Esophagus squamous epithelium (tissue), 5 donors: ENCODE measurements at regions not wholly inside any gene's neighbourhood (a gene's known extent, or its start where the extent isn't known, plus 50 kb on each side); places are given as distances from the start of the nearest gene placed in this dataset.
A peak's percentile ranks its signal among the peaks of the same experiment; 100 is the strongest.
"Not testable (repeated sequence)": the region's sequence is repeated elsewhere in the genome, so short reads cannot be mapped to it uniquely, and the experiment has no call there.

Source experiments
- DNase-seq: peaks from one replicate; lab custom pipeline; 2025; lab: John Stamatoyannopoulos, UW
- H3K27ac ChIP-seq, 4 donors: fragments of 200-600 bp; sonication (generic); one replicate each; pipeline ENCODE4 v1.5.1; 2016 to 2019; ENCODE audit warnings: mild to moderate bottlenecking in 1 of 4
- H3K27me3 ChIP-seq, 4 donors: fragments of 200-600 bp; sonication (generic); 1 replicate in 3 of 4; 2 replicates in 1 of 4; pipeline versions ENCODE4 v1.5.1 to v1.6.0; 2017 to 2021; ENCODE audit warnings: antibody characterized with exemption in 1 of 4
- H3K36me3 ChIP-seq, 3 donors: fragments of 200-600 bp; sonication (generic); one replicate each; pipeline ENCODE4 v1.5.1; 2016 to 2019
- H3K4me1 ChIP-seq, 3 donors: fragments of 200-600 bp; sonication (generic); one replicate each; pipeline ENCODE4 v1.5.1; 2017 to 2019
- H3K4me3 ChIP-seq, 4 donors: fragments of 200-600 bp; sonication (generic); 1 replicate in 3 of 4; 2 replicates in 1 of 4; pipeline ENCODE4 v1.5.1; 2016 to 2019; ENCODE audit warnings: mild to moderate bottlenecking in 2 of 4, moderate library complexity in 1 of 4
- H3K9me3 ChIP-seq, 3 donors: fragments of 200-600 bp; sonication (generic); one replicate each; pipeline ENCODE4 v1.5.1; 2016 to 2019
- POLR2A ChIP-seq, 4 donors: fragments of 450-650 bp; IDR thresholded peaks; one replicate each; pipeline ENCODE4 v1.6.1; 2017; ENCODE audit warnings: antibody characterized with exemption in 4 of 4, mild to moderate bottlenecking in 4 of 4, moderate library complexity in 3 of 4
- WGBS, 2 donors: methylation state at CpG; one replicate each; pipeline ENCODE4 v1.1.5; 2018; 5-methylcytosine and 5-hydroxymethylcytosine counted together
- intact Hi-C: fragments of 100-400 bp; cut with DNase I; formaldehyde crosslinking; loops from one replicate; pipeline ENCODE4 v1.15.0; 2022
- TF ChIP-seq, protein P1 (sequence below), 6 experiments: fragments of 450-650 bp in 4 of 6; fragments of 200-600 bp in 2 of 6; sonication (generic) in 2 of 6; IDR thresholded peaks; one replicate each; pipeline ENCODE4 v1.5.1; 2016 to 2019; ENCODE audit warnings: antibody characterized with exemption in 6 of 6, mild to moderate bottlenecking in 4 of 6, moderate library complexity in 4 of 6
- donor health status: DM: yes; HTN: yes; CAD: no.

DNA sequence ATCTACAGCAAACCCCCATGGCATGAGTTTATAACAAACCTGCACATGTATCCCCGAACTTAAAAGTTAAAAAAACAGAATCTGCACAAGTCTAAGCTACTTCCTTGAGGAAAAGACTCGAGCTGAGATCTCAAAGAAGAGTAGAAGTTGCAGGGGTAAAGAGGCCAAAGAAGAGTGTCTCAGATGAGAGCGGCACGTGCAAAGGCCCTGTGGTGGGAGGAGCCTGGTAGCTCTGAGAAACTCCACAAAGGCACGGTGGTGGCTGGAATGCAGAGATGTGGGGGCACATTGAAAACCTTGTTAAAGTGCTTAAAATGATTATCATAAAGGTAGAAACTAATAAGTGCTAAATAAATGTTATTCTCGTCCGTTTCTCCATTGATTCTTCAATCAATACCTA lies 103.2 kb upstream of the GRK3 start:
- Histone ChIP-seq H3K4me1 (no peaks in the 10 kb centered on the region), H3K27me3 (no peaks in the 10 kb centered on the region), H3K36me3 (peaks cover 6 to 53% (median 14%) of the 10 kb centered on the region in 3 donors), H3K4me3 (no peak overlapping the region), H3K27ac (no peak overlapping the region), H3K9me3 (no peaks in the 10 kb centered on the region)
- intact Hi-C loops, result loop anchor here (5.0 kb wide), 2 partner anchors 241 to 311 kb away; no protein-coding TSS in a partner anchor
- TF ChIP-seq, protein P1, sequence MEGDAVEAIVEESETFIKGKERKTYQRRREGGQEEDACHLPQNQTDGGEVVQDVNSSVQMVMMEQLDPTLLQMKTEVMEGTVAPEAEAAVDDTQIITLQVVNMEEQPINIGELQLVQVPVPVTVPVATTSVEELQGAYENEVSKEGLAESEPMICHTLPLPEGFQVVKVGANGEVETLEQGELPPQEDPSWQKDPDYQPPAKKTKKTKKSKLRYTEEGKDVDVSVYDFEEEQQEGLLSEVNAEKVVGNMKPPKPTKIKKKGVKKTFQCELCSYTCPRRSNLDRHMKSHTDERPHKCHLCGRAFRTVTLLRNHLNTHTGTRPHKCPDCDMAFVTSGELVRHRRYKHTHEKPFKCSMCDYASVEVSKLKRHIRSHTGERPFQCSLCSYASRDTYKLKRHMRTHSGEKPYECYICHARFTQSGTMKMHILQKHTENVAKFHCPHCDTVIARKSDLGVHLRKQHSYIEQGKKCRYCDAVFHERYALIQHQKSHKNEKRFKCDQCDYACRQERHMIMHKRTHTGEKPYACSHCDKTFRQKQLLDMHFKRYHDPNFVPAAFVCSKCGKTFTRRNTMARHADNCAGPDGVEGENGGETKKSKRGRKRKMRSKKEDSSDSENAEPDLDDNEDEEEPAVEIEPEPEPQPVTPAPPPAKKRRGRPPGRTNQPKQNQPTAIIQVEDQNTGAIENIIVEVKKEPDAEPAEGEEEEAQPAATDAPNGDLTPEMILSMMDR (IDR thresholded peaks at IDR 0.05), result no peak
- no peak for TF ChIP-seq POLR2A (IDR thresholded peaks at IDR 0.05)
- 86 to 87% methylated on average over 7 of the region's 7 CpGs for WGBS, 2 donors
- DNase-seq, result no peak

DNA sequence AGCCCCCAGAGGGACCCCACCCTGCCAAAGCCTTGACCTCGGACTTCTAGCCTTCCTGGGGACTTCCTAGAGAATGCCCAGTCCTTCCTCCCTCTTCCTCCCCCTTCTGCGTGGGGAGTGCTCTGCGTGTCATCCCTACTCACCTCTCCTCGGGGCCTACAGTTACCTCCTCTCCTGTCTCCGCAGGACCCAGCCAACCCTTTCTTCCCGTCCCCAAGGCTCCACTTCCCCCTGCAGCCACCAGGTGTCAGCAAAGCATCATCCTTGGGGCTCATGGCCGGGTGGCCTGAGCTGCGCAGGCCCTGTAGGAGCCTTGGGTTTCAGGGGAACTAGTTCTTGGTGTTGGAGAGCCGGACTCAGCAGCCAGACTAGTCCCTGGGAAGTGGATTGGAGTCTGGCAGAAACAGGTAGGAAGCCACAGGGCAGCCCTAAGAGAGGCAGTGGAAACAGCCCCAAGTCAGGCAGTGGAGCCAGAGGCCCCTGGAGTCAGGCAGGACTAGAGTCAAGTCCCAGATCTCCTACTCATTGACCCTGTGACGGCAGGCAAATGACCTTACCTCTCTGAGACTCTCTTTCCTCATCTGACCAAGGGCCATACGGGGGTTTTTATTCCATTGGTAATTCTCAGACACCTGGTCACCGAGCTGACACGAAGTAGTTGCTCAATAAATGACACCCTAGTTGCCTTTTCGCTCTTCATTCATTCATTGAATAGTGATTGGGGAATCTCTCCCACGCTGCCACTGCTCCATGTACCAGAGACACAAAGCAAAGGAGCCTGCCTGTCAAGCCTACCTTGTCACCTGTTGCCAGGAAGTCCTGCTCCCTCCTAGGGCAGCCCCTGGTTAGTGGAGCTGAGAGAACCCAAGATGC lies 101.8 kb upstream of the GRK3 start:
- not testable (repeated sequence) for H3K9me3 ChIP-seq, H3K27ac ChIP-seq, DNase-seq, H3K4me1 ChIP-seq, H3K4me3 ChIP-seq, H3K27me3 ChIP-seq
- intact Hi-C loops, result loop anchor here (5.0 kb wide), 2 partner anchors 240 to 310 kb away; no protein-coding TSS in a partner anchor
- H3K36me3 ChIP-seq, result peaks cover 6 to 50% (median 14%) of the 10 kb centered on the region in 3 donors
- TF ChIP-seq, protein P1 (IDR thresholded peaks at IDR 0.05), result peak; percentile 92 to 98 (median 97)
- WGBS, 2 donors, result 15 to 51% methylated on average over 5 to 11 of the region's 15 CpGs

DNA sequence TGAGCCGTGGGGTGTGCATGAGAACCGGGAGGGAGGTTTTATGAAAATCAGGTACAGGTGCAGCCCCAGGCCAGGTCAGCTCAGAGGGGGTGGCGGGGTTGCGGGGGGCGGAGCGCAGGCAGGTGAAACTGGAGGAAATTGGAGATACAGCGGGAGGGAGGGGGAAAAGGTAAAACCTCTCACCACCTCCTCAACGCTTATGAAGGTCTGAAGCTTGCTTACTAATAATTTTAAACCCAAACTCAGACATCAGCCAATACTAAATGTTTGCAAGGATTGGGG lies 101.2 kb upstream of the GRK3 start:
- WGBS, 2 donors, result 84 to 85% methylated on average over 6 to 7 of the region's 8 CpGs

DNA sequence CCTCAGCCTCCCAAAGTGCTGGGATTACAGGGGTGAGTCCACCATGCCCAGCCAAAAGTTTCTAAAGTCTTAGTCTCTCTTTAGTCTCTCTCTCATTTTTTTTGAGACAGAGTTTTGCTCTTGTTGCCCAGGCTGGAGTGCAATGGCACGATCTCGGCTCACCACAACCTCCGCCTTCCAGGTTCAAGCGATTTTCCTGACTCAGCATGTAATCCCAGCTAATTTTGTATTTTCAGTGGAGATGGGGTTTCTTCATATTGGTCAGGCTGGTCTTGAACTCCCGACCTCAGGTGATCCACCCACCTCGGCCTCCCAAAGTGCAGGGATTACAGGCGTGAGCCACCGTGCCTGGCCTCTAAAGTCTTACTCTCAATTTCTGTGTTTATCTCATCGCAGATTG lies 100.1 kb upstream of the GRK3 start:
- whole genome bisulfite sequencing, 2 donors, result 92% methylated on average over 9 of the region's 9 CpGs
- DNase-seq, H3K4me1 ChIP-seq, H3K27me3 ChIP-seq, H3K27ac ChIP-seq, H3K4me3 ChIP-seq, H3K9me3 ChIP-seq: not testable (repeated sequence)
- H3K36me3 ChIP-seq, result peaks cover 6 to 35% (median 6%) of the 10 kb centered on the region in 3 donors
- intact Hi-C loops, result loop anchor here (5.0 kb wide), 2 partner anchors 238 to 308 kb away; no protein-coding TSS in a partner anchor

More for the DNA sequence above, 101.2 kb upstream of the GRK3 start:
- not testable (repeated sequence) for H3K27ac ChIP-seq, H3K9me3 ChIP-seq, DNase-seq, H3K4me1 ChIP-seq, H3K4me3 ChIP-seq, H3K27me3 ChIP-seq
- intact Hi-C loops, result loop anchor here (5.0 kb wide), 2 partner anchors 239 to 309 kb away; no protein-coding TSS in a partner anchor
- H3K36me3 ChIP-seq, result peaks cover 6 to 44% (median 14%) of the 10 kb centered on the region in 3 donors

DNA sequence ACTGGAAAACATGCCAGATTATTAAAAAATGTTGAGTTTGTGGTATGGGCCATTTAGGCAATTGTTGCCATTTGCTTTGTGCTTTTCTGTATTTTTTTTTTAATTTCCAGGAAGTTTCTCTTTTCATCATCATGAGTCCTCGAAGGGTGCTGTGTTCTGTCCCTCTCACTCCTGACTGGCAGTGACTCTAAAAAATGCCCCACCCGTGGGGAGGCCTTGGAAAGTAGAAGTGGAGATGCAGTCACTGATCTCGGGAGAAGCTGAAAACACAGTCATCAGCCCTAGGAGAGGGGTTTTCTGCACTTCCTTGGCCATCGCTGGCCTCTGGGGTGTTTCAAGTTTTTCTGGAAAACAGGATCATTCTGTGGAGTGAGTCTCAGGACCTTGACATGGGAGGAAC lies 98.5 kb upstream of the GRK3 start:
- no peak overlapping the region for H3K27ac ChIP-seq
- 49 to 68% methylated on average over 3 to 4 of the region's 4 CpGs for WGBS, 2 donors
- no peak overlapping the region for H3K4me3 ChIP-seq
- no peak for DNase-seq
- no peaks in the 10 kb centered on the region for H3K27me3 ChIP-seq
- H3K9me3 ChIP-seq, result no peaks in the 10 kb centered on the region
- intact Hi-C loops, result no loop called here
- peaks cover 0 to 19% (median 0%) of the 10 kb centered on the region in 3 donors for H3K36me3 ChIP-seq
- no peak for TF ChIP-seq POLR2A (IDR thresholded peaks at IDR 0.05)
- TF ChIP-seq, protein P1 (IDR thresholded peaks at IDR 0.05), result no peak
- H3K4me1 ChIP-seq, result no peaks in the 10 kb centered on the region

DNA sequence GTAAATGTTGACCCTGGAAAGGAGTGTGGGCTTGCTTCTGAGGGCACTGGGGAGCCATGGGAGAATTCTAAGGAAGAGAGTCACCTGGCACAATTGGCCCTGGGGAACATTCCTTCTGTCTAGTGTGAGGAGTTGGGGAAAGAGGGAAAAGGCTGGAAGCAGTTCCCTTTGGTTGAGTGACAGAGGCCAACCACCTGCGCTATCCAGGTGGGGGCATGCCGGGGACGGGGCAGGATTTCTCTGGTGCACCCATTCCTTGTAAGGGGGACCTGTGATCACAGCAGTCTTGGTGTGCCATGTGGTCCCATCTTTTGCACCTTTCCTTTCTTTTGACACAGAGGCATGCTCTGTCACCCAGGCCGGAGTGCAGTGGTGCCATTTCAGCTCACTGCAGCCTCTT lies 92.1 kb upstream of the GRK3 start:
- no peaks in the 10 kb centered on the region for H3K36me3 ChIP-seq
- peaks cover 0 to 4% (median 0%) of the 10 kb centered on the region in 3 donors for H3K9me3 ChIP-seq
- H3K27me3 ChIP-seq, result no peaks in the 10 kb centered on the region
- no peak overlapping the region for H3K4me3 ChIP-seq
- 94 to 100% methylated on average over 4 of the region's 4 CpGs for WGBS, 2 donors
- peaks cover 0 to 9% (median 2%) of the 10 kb centered on the region in 3 donors for H3K4me1 ChIP-seq
- no peak for TF ChIP-seq POLR2A (IDR thresholded peaks at IDR 0.05)
- TF ChIP-seq, protein P1 (IDR thresholded peaks at IDR 0.05), result no peak
- intact Hi-C loops, result no loop called here
- no peak for DNase-seq
- H3K27ac ChIP-seq, result no peak overlapping the region
